GM19239 (cell line): ENCODE measurements at regions not wholly inside any gene's neighbourhood (a gene's known extent, or its start where the extent isn't known, plus 50 kb on each side); places are given as distances from the start of the nearest gene placed in this dataset.
"Not testable (repeated sequence)": the region's sequence is repeated elsewhere in the genome, so short reads cannot be mapped to it uniquely, and the experiment has no call there.

Experiments used
- DNase-seq: peaks from one replicate; pipeline ENCODE4 v3.0.0; 2011; ENCODE audit warnings: low spot score; ENCODE audit not compliant: insufficient read length
- FAIRE-seq: peaks from 2 replicates; lab custom pipeline; 2011; peaks lifted over from hg19 to GRCh38; lab: Jason Lieb, UNC

DNA sequence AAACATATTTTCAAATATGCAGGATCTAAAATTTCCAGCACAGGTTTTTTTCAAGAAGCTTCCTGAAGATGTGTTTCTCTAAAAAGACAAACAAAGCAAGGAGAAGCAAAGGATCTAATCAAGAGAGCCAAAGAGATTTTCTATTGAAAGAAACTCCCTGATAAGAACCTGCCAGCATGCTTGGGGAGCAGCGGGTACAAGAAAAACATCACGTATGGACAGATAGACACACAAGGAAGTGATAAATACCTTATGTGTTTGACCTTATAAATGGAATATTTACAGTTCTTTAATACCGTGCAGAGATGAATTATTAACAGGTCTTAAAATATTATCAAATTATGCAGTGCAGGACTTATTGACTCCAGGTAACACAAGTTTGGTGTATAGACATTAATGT lies 562.1 kb downstream of the DACH1 start:
- DNase-seq (no peak), FAIRE-seq (no peak)

DNA sequence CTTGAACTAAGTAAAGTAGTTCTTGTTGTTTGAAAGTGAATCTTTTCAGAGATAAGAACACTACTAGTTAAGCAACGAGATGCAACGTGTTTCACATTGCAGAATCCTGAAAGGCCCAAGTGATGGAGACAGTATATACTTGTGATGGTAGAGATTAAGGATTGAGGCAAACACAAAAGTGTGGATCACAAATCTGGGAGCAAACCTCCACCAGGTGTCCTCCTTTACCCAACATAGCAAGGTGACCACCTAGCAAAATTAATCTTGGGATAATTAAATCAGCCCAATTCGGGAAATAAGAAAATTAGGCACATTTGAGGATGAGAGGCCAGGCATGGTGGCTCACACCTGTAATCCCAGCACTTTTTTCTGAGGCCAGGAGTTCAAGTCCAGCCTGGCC lies 563.9 kb downstream of the DACH1 start:
- FAIRE-seq (no peak), DNase-seq (no peak)

DNA sequence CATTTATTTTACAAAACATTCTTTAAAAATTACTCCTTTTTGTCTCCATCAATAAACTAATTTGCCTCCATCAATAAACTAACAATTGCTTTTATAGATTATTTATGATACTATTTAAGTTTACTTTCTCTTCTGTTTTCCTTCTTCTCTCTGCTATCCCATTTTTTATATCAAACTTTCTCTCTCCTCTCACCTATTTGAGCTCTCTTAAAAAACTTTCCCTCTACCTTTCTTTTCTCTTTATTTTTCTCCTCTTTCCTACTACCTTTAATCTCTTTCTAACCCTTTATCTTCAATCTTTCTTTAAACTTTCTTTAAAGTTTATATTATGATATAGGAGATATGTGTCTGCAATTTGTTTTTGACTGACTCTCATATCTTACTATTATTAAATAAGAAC lies 566.4 kb downstream of the DACH1 start:
- no peak for DNase-seq
- no peak for FAIRE-seq

DNA sequence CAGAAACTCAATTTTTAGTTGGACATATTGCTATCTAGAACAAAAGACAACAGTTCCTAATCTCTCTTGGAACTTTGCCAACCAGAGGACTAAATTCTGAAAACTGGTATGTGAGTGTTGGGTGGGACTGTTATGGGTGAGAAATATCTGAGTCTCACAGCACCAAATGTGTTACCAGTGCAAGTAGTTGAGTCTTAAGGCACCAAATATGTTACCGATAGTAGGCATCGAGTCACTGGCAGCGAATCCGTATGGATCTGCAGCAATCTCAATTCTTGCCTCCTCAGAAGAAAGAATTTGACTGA lies 575.2 kb downstream of the DACH1 start:
- DNase-seq (no peak), FAIRE-seq (no peak)

DNA sequence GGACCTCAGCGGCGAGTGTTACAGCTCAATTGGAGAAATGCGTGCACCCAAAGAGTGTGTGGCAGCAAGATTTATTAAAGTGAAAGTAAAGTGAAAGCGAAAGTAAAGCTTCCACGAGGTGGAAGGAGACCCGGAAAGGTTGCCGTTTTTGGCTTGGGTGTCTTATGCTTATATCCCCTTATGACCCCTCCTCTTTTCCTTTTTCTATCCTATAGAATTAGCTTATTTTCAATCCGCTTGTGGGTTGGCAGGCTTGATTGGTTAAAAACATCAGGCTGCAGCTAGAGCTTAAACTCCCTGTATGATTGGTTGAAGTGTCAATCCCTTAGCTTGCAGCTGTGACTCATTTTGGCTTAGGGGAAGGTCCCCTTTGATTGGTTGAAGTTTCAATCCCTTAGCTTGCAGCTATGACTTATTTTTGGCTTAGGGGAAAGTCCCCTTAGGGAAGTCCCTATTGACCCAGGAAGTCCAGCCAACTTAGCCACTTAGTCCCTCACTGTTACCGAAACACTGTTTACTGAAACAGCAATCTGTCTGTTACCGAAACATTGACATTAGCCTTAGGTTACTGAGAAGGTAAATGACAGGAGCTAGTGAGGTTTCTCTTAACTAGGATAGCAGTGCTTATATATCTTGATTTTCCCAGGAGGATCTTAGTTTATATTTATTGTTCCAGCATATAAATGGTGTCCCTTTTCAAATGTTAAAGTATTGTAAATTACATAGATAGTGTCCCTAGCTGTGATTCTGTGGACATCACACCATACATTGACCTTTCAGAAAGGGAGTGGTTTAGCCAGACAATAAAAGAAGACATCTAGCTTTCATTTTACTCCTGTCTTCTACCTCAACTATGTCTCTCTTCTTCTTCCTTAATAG lies 575.8 kb downstream of the DACH1 start:
- FAIRE-seq: peak; percentile 78
- DNase-seq: peak; percentile 2

DNA sequence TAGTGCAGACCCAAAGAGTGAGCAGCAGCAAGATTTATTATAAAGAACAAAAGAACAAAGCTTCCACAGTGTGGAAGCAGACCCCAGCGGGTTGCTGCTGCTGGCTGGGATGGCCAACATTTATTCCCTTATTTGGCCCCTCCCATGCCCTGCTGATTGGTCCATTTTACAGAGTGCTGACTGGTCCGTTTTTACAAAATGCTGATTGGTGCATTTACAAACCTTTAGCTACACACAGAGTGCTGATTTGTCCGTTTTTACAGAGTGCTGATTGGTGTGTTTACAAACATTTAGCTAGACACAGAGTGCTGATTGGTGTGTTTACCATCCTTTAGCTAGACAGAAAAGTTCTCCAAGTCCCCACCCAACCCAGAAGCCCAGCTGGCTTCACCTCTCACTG lies 577.0 kb downstream of the DACH1 start:
- DNase-seq, FAIRE-seq: not testable (repeated sequence)

DNA sequence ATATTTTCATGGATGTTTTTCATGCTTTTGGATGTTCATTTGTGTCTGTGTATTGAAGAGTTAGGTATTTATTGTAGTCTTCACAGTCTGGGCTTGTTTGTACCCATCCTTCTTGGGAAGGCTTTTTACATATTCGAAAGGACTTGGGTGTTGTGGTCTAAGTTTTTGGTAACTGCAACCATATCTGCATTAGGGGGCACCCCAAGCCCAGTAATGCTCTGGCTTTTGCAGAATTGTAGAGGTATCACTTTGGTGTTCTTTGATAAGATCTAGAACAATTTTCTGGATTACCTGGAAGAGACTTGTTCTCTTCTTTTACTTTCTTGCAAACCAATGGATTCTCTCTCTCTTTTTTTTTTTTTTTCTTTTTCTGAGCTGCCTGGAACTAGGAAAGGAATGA lies 581.3 kb downstream of the DACH1 start:
- DNase-seq (no peak), FAIRE-seq (no peak)

DNA sequence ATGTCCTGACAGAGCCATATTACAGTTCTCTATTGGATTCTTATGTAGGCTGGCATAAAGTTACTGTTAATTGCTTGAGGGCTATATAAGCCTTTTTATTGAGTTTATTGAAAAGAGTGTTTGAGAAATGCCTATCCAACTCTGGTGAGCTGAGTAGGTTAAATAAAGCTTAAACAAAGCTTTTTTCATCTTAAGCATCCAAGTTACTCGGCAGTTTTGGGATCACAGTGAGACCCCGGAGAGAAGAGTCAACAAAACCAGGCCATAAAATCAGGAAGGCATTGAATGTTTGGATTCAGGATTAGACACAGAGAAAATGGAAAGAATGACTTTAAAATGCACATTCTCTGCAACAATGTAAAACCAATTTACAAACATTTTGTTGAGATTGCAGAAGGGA lies 588.5 kb downstream of the DACH1 start:
- DNase-seq: no peak
- FAIRE-seq: no peak

DNA sequence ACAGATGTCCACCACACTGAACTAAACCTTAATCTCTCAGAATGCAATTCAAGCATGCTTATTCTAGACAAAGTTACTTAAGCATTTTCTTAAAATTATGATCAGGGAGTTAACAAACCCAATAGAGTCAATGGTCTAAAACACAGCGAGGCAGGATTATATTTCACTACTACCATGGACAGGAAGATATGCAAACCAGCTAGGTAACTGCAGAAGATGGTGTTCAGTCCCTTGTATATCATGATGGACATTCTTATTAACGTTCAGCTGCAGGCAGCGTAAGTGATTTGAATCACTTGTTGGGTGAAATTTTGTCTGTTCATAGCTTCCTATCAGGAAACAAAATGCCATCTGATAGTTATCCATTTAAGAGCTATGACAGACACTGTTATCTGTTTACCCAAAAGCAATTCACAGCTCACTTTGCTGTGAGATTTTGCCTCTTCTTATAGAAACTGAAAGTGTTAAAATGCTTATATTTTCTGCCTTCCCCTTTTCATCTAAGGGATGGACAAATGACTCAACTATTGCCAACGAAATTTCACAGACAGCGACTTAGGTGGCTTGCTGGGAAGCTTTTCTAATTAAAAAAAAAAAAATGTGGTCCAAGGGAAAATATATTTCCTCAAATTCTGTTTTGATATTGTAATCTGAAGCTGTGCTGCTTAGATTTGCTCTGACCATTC lies 591.9 kb downstream of the DACH1 start:
- DNase-seq (no peak), FAIRE-seq (peak; percentile 4)

DNA sequence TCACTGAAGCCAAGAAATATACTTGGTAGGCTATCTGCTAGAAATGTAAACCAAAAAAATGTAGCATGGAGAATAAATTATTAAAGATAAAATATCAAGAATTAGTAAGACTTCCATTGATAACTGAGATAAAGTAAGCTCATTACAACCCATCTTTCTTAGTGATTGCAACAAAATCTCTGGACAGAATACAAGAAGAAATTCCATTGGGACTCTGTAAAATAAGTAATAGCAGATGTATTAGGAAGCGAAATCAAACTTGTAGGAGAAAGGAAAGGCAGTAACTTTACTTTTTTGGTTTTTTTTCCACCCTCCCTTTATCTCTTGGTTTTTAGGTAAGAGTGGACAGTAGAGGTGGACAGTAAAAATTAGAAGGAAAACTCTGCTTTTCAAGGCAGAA lies 605.7 kb downstream of the DACH1 start:
- no peak for FAIRE-seq
- DNase-seq: no peak

DNA sequence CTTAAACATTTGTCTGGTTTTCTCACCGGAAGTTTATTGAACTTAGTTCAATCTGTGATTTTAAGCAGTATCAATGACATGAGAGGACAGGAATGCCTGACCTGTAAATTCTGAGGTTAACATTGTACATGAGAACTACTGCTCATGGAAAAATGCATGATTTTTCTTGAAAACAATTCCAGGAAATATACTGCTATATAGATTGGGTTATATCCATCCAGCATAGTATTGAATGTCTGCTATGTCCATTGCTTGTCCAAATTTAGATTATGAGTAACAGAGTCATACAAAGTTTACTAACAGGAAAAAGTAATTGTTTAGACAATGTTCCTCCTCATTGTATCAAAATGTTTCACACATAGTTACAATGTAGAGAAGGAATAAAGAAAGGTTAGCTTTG lies 606.8 kb downstream of the DACH1 start:
- FAIRE-seq (no peak), DNase-seq (no peak)

DNA sequence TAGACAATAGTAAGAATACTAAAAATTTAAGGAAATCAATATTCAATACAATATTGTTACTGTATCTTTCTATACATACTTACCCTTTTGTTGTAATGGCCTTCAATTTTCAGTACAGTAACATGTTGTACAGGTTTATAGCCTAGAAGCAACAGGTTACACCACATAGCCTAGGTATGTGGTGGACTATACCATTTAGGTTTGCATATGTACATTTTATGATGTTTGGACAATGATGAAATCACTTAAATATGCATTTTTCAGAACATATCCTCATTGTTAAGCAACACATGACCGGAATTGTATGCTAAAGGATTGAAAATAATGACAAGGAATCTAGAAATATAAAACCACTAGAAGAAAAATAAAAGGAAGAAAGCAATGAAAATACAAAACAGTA lies 611.4 kb downstream of the DACH1 start:
- DNase-seq (no peak), FAIRE-seq (no peak)

DNA sequence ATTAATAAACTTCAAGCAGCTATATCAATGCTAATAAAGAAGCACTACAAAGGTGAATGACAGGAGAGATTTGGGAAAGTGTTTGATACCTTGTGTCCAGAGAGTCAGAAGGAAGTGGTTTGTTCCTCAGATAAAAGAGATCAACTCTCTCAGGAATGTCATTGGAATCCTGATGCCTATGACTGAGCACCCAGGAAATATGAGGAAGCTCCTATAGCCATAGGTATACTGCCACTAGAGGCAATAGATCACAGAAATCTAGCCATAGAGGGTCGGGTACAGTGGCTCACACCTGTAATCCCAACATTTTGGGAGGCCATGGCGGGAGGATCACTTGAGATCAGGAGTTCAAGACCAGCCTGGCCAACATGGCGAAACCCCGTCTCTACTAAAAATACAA lies 612.6 kb downstream of the DACH1 start:
- FAIRE-seq: no peak
- DNase-seq: no peak

DNA sequence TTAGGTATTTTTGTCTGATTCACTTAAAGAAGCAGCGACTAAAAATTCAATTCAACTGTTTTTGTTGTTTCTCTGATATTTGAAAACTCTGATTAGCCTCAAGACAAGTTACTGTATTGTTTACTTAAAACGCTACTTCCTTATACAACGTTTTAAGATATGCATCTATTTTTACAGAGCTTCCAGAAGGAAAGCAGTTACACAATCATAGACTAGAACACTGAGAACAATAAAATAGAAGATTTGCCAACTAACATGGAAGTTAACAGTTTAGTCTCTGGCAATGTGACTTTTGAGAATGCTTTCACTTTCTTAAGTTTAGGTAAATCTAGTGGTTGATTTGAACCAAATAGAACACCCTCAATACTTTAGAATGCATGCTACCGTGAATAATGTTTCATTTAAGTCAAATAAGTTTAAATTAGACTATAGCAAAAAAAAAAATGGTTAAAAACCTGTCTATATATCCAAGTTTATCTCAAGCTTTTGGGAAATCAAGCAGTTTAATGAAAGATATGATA lies 614.8 kb downstream of the DACH1 start:
- no peak for DNase-seq

DNA sequence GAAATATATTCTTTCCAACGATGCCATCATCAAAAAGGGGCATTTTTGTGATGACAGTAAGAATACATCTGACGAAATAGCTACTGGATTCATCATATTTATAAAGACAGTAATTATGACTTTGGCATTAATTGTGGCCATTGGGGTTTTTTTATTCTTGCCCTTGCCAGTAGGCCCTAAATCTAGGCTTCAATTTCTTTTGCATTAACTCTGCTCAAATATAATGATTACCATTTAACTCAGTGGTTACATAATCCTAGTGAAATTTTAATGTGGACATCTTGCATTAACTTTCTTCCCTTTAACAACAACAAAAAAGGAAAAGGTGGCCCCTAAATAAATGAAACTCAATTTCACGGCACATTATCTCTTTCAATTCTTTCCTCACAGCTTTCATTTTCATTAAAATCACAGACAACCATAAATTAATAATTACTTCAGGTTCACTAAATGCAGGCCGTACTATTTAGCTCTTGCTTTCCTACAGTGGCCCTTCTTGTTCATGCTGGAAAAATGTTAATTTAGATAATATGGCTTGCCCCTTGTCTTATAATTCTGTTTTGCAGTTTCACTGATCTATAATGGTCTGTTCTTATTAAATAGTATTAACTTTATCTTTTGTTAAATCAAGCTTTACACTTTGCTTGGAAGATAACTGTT lies 615.6 kb downstream of the DACH1 start:
- FAIRE-seq: no peak
- no peak for DNase-seq

More for the DNA sequence above, 614.8 kb downstream of the DACH1 start:
- no peak for FAIRE-seq

DNA sequence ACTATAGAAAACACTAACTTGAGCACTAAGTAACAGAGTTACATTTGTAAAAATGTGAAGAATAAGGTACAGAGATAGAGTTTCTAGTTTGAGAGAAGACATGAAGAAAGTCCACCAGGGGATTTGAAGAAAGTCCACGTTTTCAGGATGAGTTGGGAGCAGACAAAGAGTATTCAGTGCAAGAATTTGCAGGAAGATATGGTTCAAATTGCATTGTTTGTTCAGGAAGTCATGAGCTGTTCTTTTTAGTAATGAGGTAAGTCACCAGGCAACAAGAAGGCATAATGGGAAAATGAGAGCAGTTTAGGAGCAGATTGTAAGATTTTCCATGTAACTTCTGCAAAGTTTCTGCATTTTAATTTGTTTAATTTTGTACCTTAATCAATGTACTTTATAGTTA lies 618.0 kb downstream of the DACH1 start:
- DNase-seq: no peak
- FAIRE-seq: no peak

DNA sequence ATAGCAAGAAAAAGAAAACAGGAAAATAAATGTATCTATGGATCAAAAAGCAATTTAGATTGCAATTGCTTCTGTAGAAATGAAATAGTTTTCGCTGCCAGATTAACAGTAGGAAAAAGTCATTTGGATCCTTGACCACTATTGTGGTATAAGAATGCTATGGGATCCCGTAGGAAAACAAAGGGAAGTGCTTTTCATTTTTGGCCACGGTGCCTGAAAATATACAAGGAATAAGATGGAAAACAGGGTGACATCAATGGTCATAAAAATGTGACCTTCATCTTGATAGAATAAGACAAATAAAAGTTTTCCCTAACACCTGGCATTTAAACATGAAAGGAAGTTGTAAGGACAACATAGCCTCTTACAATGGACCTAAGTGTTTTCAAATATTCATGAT lies 622.8 kb downstream of the DACH1 start:
- FAIRE-seq (no peak), DNase-seq (no peak)

DNA sequence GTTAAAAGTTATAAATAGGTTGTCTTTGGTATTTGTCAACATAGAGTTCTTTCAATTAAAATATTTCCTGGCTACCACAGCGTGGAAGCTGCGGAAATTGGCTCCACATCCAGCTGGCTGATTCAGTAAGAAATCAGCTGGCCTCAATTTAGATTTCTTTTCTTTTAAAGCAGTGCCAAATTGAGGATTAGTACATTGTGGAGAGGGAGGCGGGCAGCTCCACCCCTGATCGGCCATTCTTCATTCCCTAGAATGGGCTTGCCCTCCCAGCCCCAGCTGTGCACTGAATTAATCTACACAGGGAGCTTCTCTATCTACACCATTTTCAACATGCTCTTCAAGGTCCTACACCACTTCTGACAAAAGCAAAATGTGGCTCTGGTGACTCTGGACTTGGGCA lies 624.8 kb downstream of the DACH1 start:
- FAIRE-seq: no peak
- no peak for DNase-seq

DNA sequence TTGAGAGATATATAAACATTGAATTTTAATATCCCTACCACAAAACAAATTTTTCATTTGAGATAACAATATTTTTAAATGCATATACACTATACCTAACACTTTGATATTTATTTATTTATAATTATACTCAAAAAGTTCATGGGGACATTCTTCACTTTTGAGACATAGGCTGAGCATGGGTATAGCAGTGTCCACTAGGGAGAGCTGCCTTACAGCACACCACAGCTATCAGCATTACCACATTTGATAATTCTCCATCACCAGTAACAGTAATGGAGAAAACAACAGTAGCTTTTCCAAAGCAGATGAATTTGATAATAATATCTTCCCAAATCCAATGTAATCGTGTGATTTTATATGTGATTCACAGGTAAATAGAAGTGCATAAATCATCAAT lies 626.1 kb downstream of the DACH1 start:
- FAIRE-seq: no peak
- DNase-seq: no peak

DNA sequence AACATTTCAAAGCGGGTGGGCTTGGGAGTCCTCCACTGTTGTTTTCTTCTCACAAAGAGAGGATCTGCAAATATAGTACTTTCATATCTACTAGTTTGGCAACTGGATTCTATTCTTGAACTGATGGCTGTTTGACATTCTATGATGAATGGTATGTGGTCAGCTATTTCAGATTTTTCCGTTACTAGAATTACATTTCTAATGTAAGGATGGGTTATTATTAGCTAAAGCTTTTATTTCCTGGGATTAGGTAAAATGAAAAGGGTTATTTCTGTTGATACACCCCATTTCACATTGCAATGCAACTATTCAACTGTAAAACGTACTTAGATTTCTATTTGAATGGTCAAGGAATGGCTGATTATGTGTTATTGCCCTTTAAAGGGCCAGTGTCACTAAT lies 629.7 kb downstream of the DACH1 start:
- no peak for DNase-seq
- FAIRE-seq: no peak

DNA sequence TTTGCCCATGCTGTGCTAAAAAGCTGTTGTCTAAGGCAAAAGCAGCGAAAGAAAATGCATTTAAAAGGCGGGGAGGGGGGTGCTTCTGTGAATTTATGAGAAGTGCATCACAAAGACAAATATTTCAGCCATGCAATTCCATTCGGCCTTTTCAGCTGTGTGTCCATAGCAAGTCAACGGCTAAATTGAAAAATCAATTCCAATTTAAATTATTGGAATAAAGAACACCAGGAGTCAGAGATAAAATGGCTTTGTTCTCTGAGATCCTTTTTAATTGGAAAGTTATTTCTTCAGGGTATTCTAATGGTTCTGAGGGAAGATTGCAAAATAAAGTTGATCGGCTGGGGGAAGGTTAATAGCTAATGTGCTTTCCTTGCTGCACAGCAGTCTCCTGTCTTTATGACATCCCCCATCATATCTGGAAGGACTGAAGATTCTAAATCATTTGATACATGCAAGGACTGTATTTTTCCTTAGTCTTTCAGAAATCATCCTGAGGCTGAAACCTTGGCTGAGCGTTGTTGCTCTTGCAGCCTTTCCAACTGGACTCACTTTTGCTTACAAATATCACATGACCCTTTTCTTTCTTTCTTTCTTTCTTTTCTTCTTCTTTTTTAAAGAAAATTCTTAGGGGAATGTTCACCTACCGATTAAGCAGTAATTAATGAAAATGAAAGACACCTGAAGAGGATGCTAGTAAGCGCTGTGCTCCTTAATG lies 647.1 kb downstream of the DACH1 start:
- FAIRE-seq: no peak

More for the DNA sequence above, 647.1 kb downstream of the DACH1 start:
- DNase-seq: no peak
